GM18951 (cell line): ENCODE measurements at regions not wholly inside any gene's neighbourhood (a gene's known extent, or its start where the extent isn't known, plus 50 kb on each side); places are given as distances from the start of the nearest gene placed in this dataset.
"Not testable (repeated sequence)": the region's sequence is repeated elsewhere in the genome, so short reads cannot be mapped to it uniquely, and the experiment has no call there.

Source experiments
- POLR2A ChIP-seq: IDR thresholded peaks from 4 replicates; pipeline ENCODE4 v1.6.1; 2011; ENCODE audit warnings: mild to moderate bottlenecking; ENCODE audit not compliant: insufficient read length, insufficient read depth; ENCODE audit errors: extremely low read depth
- in situ Hi-C: fragments of 300-500 bp; cut with MboI; formaldehyde crosslinking; loops from one replicate; pipeline ENCODE4 v1.12.0; 2022; ENCODE audit warnings: low sequenced_read_pairs, mixed read lengths, inconsistent platforms; ENCODE audit not compliant: unreplicated experiment

- in situ Hi-C loops: no loop called here
- no peak for TF ChIP-seq POLR2A
Measured at GRCh38 chr3:161640181-161640580, 143.6 kb downstream of the OTOL1 start.

GRCh38 chr3:161641287-161641686, 144.7 kb downstream of the OTOL1 start:
- TF ChIP-seq POLR2A: no peak
- in situ Hi-C loops: no loop called here

DNA sequence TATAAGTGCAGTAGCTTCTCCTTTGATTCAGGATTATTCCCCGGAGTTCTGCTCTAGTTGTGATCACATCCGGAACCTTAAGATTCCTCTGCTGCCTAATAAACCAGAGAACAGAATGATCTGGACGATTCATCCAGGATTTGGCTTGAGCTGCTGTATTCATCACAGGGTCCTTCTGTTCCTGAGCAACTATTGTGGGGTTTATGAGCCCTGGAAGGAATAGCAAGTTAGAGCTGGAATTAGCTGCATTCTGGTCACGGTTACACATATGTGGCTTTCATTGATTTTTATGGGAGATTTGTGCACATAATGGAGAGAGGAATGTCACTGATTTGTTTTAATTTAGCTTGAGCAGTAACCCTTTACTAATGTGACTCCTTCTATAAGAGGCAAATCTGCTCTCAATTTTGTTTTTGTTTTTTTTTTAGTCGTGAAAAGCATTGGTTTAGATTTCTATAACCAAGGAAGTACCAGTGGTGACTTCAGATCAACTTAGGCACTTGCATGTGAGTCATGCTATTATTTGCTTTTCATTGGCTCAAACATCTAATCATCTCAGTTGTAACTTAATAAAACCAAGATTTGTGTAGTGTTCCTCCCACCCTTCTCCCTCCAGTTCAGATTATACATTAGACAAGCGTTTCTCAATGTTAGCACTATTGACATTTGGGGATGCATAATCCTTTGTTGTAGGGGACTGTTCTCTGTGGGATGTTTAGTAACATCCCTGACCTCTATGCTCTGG, 148.5 kb downstream of the OTOL1 start:
- TF ChIP-seq POLR2A: no peak
- in situ Hi-C loops: no loop called here

- no peak for TF ChIP-seq POLR2A
- in situ Hi-C loops: no loop called here
Measured at GRCh38 chr3:161647936-161648470, 151.4 kb downstream of the OTOL1 start.

DNA sequence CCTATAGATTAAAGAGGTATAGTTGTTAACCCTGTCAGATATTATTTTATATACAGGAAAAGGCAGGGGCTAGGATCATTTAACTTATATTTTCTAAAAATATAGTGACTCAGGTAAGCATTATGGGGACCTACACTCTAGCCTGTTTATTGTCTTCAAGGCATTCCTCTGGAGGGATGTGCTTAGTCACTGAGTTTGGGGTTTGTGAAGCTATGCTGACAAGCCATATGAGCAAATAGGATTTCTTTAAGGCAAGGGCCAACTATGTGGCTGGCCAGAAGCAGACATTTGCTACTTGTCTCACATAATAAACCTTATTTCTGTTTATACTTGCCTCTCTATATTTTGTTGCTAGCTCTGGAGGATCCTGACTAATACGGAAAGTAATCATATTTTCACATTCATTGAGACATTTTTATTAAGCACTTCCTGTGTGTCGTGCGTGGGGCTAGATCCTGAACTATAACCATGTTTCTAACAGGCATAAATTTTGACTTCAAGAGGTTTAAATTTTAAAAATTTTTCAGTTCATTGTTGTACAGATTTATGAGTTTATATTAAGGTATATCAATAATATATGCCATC, 153.4 kb downstream of the OTOL1 start:
- in situ Hi-C loops: no loop called here
- TF ChIP-seq POLR2A: no peak

DNA sequence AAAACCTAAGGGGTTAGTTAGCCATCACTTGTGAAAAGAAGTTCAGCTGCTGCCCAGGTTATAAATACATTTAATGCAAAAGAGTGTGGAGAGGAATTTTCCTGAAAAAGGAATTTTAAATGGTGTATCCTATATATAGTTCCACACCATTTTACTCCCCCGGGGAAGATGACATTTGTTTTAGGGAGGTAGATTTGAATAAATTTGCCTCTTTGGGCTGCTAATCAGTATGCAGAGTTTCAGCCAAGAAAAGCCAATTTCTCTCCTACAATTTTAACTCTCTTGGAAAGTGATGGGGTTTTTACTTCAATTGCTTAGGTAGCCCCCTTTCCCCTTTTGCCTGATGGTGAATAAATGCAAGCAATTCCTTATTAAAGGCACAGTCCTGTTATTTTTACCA, 161.2 kb downstream of the OTOL1 start:
- in situ Hi-C loops: no loop called here

GRCh38 chr3:161671141-161671540, 174.5 kb downstream of the OTOL1 start:
- no peak for TF ChIP-seq POLR2A
- in situ Hi-C loops: no loop called here

More for the DNA sequence above, 161.2 kb downstream of the OTOL1 start:
- TF ChIP-seq POLR2A: no peak

- in situ Hi-C loops: no loop called here
- TF ChIP-seq POLR2A: no peak
Measured at GRCh38 chr3:161672478-161672877, 175.9 kb downstream of the OTOL1 start.

GRCh38 chr3:161673866-161674265, 177.3 kb downstream of the OTOL1 start:
- in situ Hi-C loops: no loop called here
- no peak for TF ChIP-seq POLR2A

- TF ChIP-seq POLR2A: no peak
- in situ Hi-C loops: no loop called here
Measured at GRCh38 chr3:161674402-161674801, 177.8 kb downstream of the OTOL1 start.

DNA sequence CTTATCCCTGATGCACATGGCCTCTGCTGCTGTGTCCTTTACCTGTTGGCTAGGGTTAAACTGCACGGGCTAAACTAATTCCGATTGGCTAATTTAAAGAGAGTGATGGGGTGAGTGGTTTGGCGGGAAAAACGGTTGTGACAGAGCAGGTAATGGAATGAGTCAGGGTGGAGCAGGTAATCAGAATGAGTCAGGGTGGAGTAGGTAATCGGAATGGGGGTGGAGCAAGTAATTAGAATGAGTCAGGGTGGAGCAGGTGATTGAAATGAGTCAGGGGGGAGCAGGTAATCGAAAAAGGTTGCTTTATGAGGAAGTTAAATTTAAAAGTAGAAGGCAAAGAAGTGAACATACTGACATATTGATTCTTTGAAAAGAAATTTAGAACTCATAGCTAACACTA, 185.2 kb downstream of the OTOL1 start:
- in situ Hi-C loops: not testable (repeated sequence)

GRCh38 chr3:161682715-161683114, 186.1 kb downstream of the OTOL1 start:
- in situ Hi-C loops: no loop called here
- no peak for TF ChIP-seq POLR2A

GRCh38 chr3:161689584-161690298, 193.1 kb downstream of the OTOL1 start:
- in situ Hi-C loops: no loop called here
- TF ChIP-seq POLR2A: no peak

- TF ChIP-seq POLR2A: no peak
- in situ Hi-C loops: no loop called here
Measured at GRCh38 chr3:161690299-161690620, 193.7 kb downstream of the OTOL1 start.
